Ovary (tissue), 7 donors: ENCODE measurements at regions not wholly inside any gene's neighbourhood (a gene's known extent, or its start where the extent isn't known, plus 50 kb on each side); places are given as distances from the start of the nearest gene placed in this dataset.

Experiments used
- DNase-seq, 5 donors: peaks; one replicate each; pipeline ENCODE4 v3.0.0-alpha.2; 2019 to 2020
- H3K27ac ChIP-seq, 2 donors: fragments of 200-600 bp; one replicate each; pipeline versions ENCODE4 v1.5.1 to v1.8.0; 2019 to 2022
- H3K27me3 ChIP-seq: fragments of 200-600 bp; one replicate; pipeline ENCODE4 v1.8.0; 2022
- H3K36me3 ChIP-seq: fragments of 200-600 bp; sonication (generic); one replicate; pipeline ENCODE4 v1.5.1; 2019
- H3K4me1 ChIP-seq: one replicate; pipeline ENCODE4 v1.8.1; 2013; ENCODE audit warnings: mild to moderate bottlenecking, moderate library complexity; ENCODE audit not compliant: insufficient read depth
- H3K4me3 ChIP-seq: fragments of 200-600 bp; sonication (generic); one replicate; pipeline ENCODE4 v1.5.1; 2017
- H3K9me3 ChIP-seq, 2 donors: fragments of 200-600 bp in 1 of 2; sonication (generic) in 1 of 2; one replicate each; pipeline versions ENCODE4 v1.5.1 to v1.8.1; 2013 to 2019; ENCODE audit warnings: mild to moderate bottlenecking in 1 of 2, moderate library complexity in 1 of 2
- EP300 ChIP-seq: sonication (generic); formaldehyde crosslinking; IDR thresholded peaks from one replicate; pipeline ENCODE4 v1.6.1; 2017; ENCODE audit warnings: antibody characterized with exemption
- POLR2A ChIP-seq: fragments of 450-650 bp; IDR thresholded peaks from one replicate; pipeline ENCODE4 v1.6.1; 2017; ENCODE audit warnings: antibody characterized with exemption, mild to moderate bottlenecking, moderate library complexity
- WGBS, 3 donors: extraction: QIAGEN DNeasy Blood & Tissue Kit in 1 of 3; methylation state at CpG; one replicate each; pipeline versions ENCODE4 v1.1.5 to v1.1.7; 2013 to 2017; 5-methylcytosine and 5-hydroxymethylcytosine counted together
- intact Hi-C, 4 donors: fragments of 100-400 bp; cut with DNase I; formaldehyde crosslinking; loops; one replicate each; pipeline versions ENCODE4 v1.11.0 to v1.15.1; 2022 to 2023
- TF ChIP-seq, protein P1 (sequence below), 3 donors: fragments of 450-650 bp in 2 of 3; fragments of 200-600 bp in 1 of 3; IDR thresholded peaks; one replicate each; pipeline versions ENCODE4 v1.5.1 to v1.8.0; 2016 to 2022; ENCODE audit warnings: antibody characterized with exemption in 3 of 3, mild to moderate bottlenecking in 1 of 3
- donor health status: DM: no; HTN: no; CAD: no; lungs with moderate emphysema.
- donor health status: DM: no; HTN: no; CAD: no.
- donor health status: Bipolar disorder and iron deficiency.
- donor health status: DM: no; HTN: no; CAD: no.
- donor health status: DM: yes; HTN: yes; CAD: no.

DNA sequence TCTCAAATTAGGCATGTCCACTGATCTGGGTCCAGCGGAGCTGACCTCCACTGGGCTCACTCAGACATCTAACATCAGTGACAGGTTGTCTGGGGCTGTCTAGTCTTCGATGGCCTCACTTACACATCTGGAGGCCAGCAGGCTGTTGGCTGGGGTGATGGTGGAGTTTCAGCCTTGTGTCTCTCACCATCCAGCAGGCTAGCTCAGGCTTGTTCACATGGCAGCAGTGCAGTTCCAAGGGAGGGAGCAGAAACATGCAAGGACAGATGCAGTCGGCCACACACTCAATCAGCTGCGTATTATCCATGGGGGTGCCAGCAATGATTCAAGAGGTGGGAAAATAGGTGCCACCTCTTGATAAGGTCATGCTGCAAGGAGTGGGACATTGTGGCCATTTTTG, 292.5 kb downstream of the SHQ1 start:
- no peak for DNase-seq
- H3K36me3 ChIP-seq = no peaks in the 10 kb centered on the region
- no peak for TF ChIP-seq EP300
- TF ChIP-seq, protein P1, sequence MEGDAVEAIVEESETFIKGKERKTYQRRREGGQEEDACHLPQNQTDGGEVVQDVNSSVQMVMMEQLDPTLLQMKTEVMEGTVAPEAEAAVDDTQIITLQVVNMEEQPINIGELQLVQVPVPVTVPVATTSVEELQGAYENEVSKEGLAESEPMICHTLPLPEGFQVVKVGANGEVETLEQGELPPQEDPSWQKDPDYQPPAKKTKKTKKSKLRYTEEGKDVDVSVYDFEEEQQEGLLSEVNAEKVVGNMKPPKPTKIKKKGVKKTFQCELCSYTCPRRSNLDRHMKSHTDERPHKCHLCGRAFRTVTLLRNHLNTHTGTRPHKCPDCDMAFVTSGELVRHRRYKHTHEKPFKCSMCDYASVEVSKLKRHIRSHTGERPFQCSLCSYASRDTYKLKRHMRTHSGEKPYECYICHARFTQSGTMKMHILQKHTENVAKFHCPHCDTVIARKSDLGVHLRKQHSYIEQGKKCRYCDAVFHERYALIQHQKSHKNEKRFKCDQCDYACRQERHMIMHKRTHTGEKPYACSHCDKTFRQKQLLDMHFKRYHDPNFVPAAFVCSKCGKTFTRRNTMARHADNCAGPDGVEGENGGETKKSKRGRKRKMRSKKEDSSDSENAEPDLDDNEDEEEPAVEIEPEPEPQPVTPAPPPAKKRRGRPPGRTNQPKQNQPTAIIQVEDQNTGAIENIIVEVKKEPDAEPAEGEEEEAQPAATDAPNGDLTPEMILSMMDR (IDR thresholded peaks at IDR 0.05) = no peak
- TF ChIP-seq POLR2A = no peak
- intact Hi-C loops = no loop called here
- no peaks in the 10 kb centered on the region for H3K9me3 ChIP-seq
- H3K27ac ChIP-seq = no peak overlapping the region
- H3K4me3 ChIP-seq = no peak overlapping the region
- no peaks in the 10 kb centered on the region for H3K4me1 ChIP-seq
- WGBS, 3 donors = 85 to 92% (median 86%) methylated on average over 4 of the region's 4 CpGs
- no peaks in the 10 kb centered on the region for H3K27me3 ChIP-seq

DNA sequence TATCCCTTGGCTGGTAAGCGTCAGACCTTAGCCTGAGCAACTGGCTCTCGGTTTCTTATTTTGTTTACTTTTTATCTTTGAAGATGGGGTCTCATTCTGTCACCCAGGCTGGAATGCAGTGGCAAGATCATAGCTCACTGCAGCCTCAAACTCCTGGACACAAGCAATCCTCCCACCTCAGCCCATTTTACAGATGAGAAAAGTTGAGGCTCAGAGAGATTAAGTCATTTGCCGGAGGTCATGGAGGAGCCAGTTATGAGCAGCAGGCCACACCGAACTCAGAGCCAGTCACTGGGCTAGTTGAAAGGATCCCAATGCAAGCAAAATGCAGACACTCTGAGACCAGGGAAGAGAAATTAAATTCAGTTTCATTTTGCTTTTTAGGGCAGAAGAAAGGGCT, 293.6 kb downstream of the SHQ1 start:
- no peak overlapping the region for H3K4me3 ChIP-seq
- intact Hi-C loops = no loop called here
- no peaks in the 10 kb centered on the region for H3K27me3 ChIP-seq
- no peaks in the 10 kb centered on the region for H3K9me3 ChIP-seq
- no peaks in the 10 kb centered on the region for H3K4me1 ChIP-seq
- WGBS, 3 donors = 76 to 81% (median 78%) methylated on average over 4 of the region's 4 CpGs
- DNase-seq = no peak
- no peaks in the 10 kb centered on the region for H3K36me3 ChIP-seq
- H3K27ac ChIP-seq = no peak overlapping the region
- no peak for TF ChIP-seq EP300
- TF ChIP-seq, protein P1 (IDR thresholded peaks at IDR 0.05) = no peak
- no peak for TF ChIP-seq POLR2A

DNA sequence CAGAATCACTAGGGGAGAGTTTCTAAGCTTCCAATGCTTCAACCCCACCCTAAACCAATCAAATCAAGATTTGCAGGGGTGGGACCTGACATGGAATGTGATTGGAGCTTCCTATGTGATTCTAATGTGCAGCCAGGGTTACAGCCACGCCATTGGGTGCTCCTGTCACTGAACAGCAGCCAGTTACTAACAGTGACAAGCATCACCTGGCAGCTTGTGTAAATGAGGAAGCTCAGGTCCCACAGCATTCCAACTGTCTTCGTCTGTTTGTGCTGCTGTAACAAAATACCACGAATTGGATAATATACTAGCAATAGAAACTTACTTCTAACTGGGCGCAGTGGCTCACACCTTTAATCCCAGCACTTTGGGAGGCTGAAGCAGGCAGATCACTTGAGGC, 294.9 kb downstream of the SHQ1 start:
- 69 to 77% (median 71%) methylated on average over 4 of the region's 4 CpGs for WGBS, 3 donors
- Histone ChIP-seq H3K9me3 (no peaks in the 10 kb centered on the region), H3K4me3 (no peak overlapping the region), H3K27me3 (no peaks in the 10 kb centered on the region), H3K27ac (no peak overlapping the region), H3K4me1 (no peaks in the 10 kb centered on the region), H3K36me3 (no peaks in the 10 kb centered on the region)
- intact Hi-C loops = no loop called here
- TF ChIP-seq, protein P1 (IDR thresholded peaks at IDR 0.05) = no peak
- TF ChIP-seq EP300 (no peak), POLR2A (no peak)
- no peak for DNase-seq

DNA sequence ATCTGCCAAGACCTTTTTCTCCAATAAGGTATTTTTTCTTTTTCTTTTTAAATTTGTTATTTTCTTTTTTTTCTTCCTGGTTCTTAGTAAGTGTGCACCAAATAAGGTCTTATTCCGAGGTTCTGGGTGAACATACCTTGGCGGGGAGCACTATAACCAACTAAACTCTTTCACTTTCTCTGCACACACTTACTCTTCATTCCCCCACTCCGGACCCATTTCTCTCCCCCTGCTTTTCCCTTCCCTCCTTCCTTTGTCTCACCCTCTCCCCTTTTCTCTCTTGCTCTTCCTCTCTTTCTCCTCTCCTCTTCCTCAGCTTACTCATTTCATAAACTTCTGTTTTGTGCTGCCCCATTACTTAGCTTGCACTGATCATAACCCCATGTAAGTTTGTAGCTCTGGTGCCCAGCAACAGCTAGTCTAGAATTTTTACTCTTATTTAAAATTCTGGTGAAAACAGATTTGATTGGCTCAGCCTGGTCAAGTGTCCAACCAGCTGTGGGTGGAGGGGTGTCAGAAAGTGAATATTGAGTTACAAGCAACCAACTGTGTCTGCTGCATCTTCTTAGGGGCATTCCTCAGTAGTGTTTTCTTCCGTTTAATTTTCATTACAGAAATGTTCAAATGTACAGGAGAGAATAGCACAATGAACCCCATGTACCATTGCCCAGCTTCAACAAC, 297.5 kb downstream of the SHQ1 start:
- no peak overlapping the region for H3K27ac ChIP-seq
- no peak for TF ChIP-seq EP300
- TF ChIP-seq, protein P1 (IDR thresholded peaks at IDR 0.05) = no peak
- TF ChIP-seq POLR2A = no peak
- H3K27me3 ChIP-seq = no peaks in the 10 kb centered on the region
- no peaks in the 10 kb centered on the region for H3K9me3 ChIP-seq
- WGBS, 3 donors = 88 to 91% (median 90%) methylated on average over 4 of the region's 4 CpGs
- intact Hi-C loops = no loop called here
- no peaks in the 10 kb centered on the region for H3K4me1 ChIP-seq
- DNase-seq = no peak
- no peaks in the 10 kb centered on the region for H3K36me3 ChIP-seq
- H3K4me3 ChIP-seq = no peak overlapping the region
